ENCODE measurements at regions not wholly inside any gene's neighbourhood (a gene's known extent, or its start where the extent isn't known, plus 50 kb on each side); places are given as distances from the start of the nearest gene placed in this dataset.

GRCh38 chr20:59095140-59095539 lies 52.6 kb upstream of the PRELID3B start:
- peaks cover 0 to 7% of the 10 kb centered on the region in 2 experiments; a peak in 2 of 4 replicates for H3K27me3 ChIP-seq (replicated peaks in 1 of 2; ENCODE audit: control insufficient read depth in 2 of 2, insufficient read depth in 2 of 2, low read length in 1 of 2)
- BruUV-seq (replicated peaks): no TSS peak
- DNase-seq (ENCODE audit: low read depth, low spot score) (no peak), ATAC-seq (no peak), FAIRE-seq (no peak)
- no peak overlapping the region for H2AFZ ChIP-seq (ENCODE audit: control insufficient read depth, low read depth, low read length)
- intact Hi-C loops (cut with micrococcal nuclease; ENCODE audit: unreplicated experiment) (no loop called here), in situ Hi-C loops (cut with MboI) (no loop called here)
- WGBS (ENCODE audit: insufficient coverage, insufficient replicate concordance, low lambda C conversion rate, missing lambda C conversion rate): 22% methylated on average over 3 of the region's 3 CpGs
- RAD21 ChIA-PET (ENCODE audit: unreplicated experiment): interaction anchor here (0.5 to 0.6 kb wide), 2 partner anchors 101 to 360 kb away, joined by 4 to 6 read pairs; no protein-coding TSS in a partner anchor
- POLR2A ChIA-PET: no interaction called here
- H3K4me3 ChIP-seq: no peak overlapping the region
- CTCF ChIA-PET: interaction anchor here (0.6 to 4.9 kb wide), 4 partner anchors 8 to 208 kb away, joined by 3 to 27 read pairs (median 3); no protein-coding TSS in a partner anchor
- SMC1A ChIA-PET (ENCODE audit: uncharacterized antibody, unreplicated experiment): interaction anchor here (1.1 kb wide), 1 partner anchor 225 kb away, joined by 3 read pairs; no protein-coding TSS in a partner anchor
- no peaks in the 10 kb centered on the region for H3K4me1 ChIP-seq (ENCODE audit: control insufficient read depth, insufficient read depth, low read length)
- H3K27ac ChIP-seq (ENCODE audit: control insufficient read depth, insufficient read depth): no peak overlapping the region
- H3K4me2 ChIP-seq (ENCODE audit: control insufficient read depth, insufficient read depth): no peak overlapping the region
- H3K9ac ChIP-seq (ENCODE audit: control insufficient read depth, insufficient read depth, low read length): no peak overlapping the region
- TF ChIP-seq, protein P1, sequence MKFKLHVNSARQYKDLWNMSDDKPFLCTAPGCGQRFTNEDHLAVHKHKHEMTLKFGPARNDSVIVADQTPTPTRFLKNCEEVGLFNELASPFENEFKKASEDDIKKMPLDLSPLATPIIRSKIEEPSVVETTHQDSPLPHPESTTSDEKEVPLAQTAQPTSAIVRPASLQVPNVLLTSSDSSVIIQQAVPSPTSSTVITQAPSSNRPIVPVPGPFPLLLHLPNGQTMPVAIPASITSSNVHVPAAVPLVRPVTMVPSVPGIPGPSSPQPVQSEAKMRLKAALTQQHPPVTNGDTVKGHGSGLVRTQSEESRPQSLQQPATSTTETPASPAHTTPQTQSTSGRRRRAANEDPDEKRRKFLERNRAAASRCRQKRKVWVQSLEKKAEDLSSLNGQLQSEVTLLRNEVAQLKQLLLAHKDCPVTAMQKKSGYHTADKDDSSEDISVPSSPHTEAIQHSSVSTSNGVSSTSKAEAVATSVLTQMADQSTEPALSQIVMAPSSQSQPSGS (IDR thresholded peaks at IDR 0.05; ENCODE audit: low read length): no peak
- no peak for TF ChIP-seq KLF5 (IDR thresholded peaks at IDR 0.05; ENCODE audit: partially characterized antibody)
- no peak for TF ChIP-seq MTA2 (IDR thresholded peaks at IDR 0.05; ENCODE audit: low read depth)
- no peak for TF ChIP-seq KAT2A (conservative IDR thresholded peaks at IDR 0.05; ENCODE audit: control insufficient read depth, low read depth, low read length)
- no peak for TF ChIP-seq GATAD2B (conservative IDR thresholded peaks at IDR 0.05; ENCODE audit: low read depth)
- TF ChIP-seq, protein P2, sequence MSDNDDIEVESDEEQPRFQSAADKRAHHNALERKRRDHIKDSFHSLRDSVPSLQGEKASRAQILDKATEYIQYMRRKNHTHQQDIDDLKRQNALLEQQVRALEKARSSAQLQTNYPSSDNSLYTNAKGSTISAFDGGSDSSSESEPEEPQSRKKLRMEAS (IDR thresholded peaks at IDR 0.05; ENCODE audit: low read depth, low read length): no peak
- no peak for TF ChIP-seq SREBF1 (IDR thresholded peaks at IDR 0.05; ENCODE audit: low read length)
- no peak for TF ChIP-seq KDM1A (IDR thresholded peaks at IDR 0.05; ENCODE audit: borderline replicate concordance)
- TF ChIP-seq ESRRA (IDR thresholded peaks at IDR 0.05; ENCODE audit: low read length): no peak
- TF ChIP-seq CBFB (IDR thresholded peaks at IDR 0.05; ENCODE audit: low read depth): no peak
- TF ChIP-seq, protein P3, sequence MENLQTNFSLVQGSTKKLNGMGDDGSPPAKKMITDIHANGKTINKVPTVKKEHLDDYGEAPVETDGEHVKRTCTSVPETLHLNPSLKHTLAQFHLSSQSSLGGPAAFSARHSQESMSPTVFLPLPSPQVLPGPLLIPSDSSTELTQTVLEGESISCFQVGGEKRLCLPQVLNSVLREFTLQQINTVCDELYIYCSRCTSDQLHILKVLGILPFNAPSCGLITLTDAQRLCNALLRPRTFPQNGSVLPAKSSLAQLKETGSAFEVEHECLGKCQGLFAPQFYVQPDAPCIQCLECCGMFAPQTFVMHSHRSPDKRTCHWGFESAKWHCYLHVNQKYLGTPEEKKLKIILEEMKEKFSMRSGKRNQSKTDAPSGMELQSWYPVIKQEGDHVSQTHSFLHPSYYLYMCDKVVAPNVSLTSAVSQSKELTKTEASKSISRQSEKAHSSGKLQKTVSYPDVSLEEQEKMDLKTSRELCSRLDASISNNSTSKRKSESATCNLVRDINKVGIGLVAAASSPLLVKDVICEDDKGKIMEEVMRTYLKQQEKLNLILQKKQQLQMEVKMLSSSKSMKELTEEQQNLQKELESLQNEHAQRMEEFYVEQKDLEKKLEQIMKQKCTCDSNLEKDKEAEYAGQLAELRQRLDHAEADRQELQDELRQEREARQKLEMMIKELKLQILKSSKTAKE (IDR thresholded peaks at IDR 0.05; ENCODE audit: low read depth, poor library complexity, severe bottlenecking): no peak
- TF ChIP-seq ASH2L (IDR thresholded peaks at IDR 0.05; ENCODE audit: borderline replicate concordance, low read depth): no peak
- no peak for TF ChIP-seq CUX1 (IDR thresholded peaks at IDR 0.05; ENCODE audit: insufficient replicate concordance, low read depth, low read length)
- no peaks in the 10 kb centered on the region for H3K79me2 ChIP-seq (ENCODE audit: control insufficient read depth, insufficient read depth, low read length)
- H3K36me3 ChIP-seq (ENCODE audit: control insufficient read depth in 2 of 2, insufficient read depth in 2 of 2, low read length in 1 of 2): no peaks in the 10 kb centered on the region
- no peaks in the 10 kb centered on the region for H3K9me3 ChIP-seq (replicated peaks; ENCODE audit: control insufficient read depth, insufficient read depth, low read length)
- H4K20me1 ChIP-seq (ENCODE audit: control insufficient read depth, insufficient read depth): no peaks in the 10 kb centered on the region

Measured in GM12878 (cell line).